Kidney tubule cell (primary cell): ENCODE measurements at regions not wholly inside any gene's neighbourhood (a gene's known extent, or its start where the extent isn't known, plus 50 kb on each side); places are given as distances from the start of the nearest gene placed in this dataset.
A peak's percentile ranks its signal among the peaks of the same experiment; 100 is the strongest.
"Not testable (repeated sequence)": the region's sequence is repeated elsewhere in the genome, so short reads cannot be mapped to it uniquely, and the experiment has no call there.

Source experiments
- DNase-seq: peaks from one replicate; pipeline ENCODE4 v3.0.0-alpha.2; 2018; ENCODE audit warnings: low spot score

GRCh38 chr7:51446785-51447184, 130.2 kb upstream of the COBL start:
- no peak for DNase-seq

DNA sequence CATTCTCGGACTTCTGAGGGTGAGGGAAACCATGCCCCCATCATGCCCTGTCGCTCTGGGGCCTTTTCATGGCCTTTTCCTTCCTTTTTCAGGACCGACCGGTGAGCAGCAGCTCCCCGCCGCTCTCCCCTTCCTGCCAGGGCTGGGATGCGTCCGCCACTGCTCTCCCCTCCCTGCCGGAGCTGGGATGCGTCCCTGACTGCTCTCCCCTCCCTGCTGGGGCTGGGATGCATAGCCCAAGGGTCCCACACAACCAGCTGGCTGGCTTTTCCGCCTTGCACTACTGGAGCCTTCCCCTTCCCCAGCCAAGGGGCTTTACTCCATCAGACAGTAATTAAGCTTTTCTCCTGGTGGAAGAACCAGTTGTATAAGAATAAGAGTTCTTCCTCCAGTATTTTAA, 129.7 kb upstream of the COBL start:
- no peak for DNase-seq

DNA sequence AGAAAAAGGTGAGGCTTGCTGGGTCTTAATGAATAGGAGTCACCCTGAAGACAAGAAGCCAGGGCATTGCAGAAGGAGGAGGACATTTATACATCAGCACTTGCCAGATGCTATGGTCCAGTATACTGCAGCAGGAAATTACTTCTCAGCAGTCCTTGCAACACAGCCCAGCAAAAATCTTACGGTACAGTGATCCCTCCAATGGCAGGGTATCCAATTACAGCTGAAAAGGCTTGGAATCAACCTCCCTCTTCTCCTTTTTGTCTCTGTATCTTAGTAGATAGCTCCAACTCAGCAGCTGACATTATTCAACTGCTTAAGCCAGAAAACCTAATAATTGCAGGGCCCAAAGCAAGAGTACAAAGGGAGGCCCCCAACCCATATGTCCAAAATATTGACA, 128.3 kb upstream of the COBL start:
- no peak for DNase-seq

GRCh38 chr7:51430480-51431086, 114.0 kb upstream of the COBL start:
- DNase-seq, result peak; percentile 52

- peak; percentile 40 for DNase-seq
These were observed 111.7 kb upstream of the COBL start for GRCh38 chr7:51428217-51428887.

GRCh38 chr7:51426163-51426562, 109.6 kb upstream of the COBL start:
- no peak for DNase-seq

DNA sequence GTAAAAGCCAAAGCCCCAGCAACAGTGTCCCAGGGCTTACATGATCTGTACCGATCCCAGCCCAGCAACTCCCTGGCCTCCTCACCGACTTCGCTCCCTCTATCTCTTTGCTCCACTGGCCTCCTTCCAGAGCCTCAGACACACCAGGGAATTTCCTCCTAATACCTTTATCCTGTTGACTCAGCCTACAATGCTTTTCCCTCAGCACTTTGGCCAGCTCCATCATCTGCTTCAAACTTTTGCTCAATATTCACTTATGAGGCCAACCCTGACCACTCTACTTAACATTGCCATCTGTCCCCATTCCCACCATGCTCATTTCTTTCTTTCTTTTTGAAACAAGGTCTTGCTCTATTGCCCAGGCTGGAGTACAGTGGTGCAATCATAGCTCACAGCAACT, 93.3 kb upstream of the COBL start:
- DNase-seq, result not testable (repeated sequence)

GRCh38 chr7:51397608-51398007, 81.0 kb upstream of the COBL start:
- not testable (repeated sequence) for DNase-seq

- DNase-seq, result peak; percentile 20
These were observed 76.4 kb upstream of the COBL start for GRCh38 chr7:51393003-51393402.

GRCh38 chr7:51389952-51390351, 73.3 kb upstream of the COBL start:
- not testable (repeated sequence) for DNase-seq

DNA sequence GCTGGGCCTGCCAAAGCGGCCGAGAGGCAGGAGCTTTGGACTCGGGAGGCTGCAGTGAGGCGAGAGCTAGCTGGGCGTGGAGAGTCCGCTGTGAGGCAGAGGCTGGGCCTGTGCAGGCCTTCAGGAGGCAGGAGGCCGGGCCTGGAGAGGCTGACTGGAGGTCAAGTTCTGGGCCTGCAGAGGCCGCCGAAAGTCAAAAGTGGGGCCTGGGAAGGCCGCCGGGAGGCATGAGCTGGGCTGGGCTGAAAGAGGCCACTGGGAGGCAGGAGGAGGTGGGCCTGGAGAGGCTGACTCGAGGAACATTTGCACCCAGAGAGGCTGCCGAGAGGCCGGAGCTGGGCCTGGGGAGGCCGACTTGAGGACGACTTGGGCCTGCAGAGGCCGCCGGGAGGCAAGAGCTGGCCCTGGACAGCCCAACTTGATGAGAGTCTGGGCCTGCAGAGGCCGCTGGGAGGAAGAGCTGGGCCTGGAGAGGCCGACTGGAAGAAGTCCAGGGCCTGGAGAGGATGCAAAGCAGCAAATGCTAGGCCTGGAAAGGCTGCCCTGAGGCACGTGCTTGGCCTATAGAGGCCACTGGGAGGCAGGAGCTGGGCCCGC, 72.7 kb upstream of the COBL start:
- not testable (repeated sequence) for DNase-seq

DNA sequence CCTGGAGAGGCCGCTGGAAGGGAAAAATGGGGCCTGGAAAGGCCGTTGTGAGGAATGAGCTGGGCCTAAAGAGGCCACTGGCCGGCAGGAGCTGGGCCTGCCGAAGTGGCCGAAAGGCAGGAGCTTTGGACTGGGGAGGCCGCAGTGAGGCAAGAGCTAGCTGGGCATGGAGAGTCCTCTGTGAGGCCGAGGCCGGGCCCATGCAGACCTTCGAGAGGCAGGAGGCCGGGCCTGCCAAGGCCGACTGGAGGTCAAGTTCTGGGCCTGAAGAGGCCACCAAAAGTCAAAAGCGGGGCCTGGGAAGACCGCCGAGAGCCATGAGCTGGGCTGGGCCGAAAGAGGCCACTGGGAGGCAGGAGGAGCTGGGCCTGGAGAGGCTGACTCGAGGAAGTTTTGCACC, 71.6 kb upstream of the COBL start:
- DNase-seq, result not testable (repeated sequence)

DNA sequence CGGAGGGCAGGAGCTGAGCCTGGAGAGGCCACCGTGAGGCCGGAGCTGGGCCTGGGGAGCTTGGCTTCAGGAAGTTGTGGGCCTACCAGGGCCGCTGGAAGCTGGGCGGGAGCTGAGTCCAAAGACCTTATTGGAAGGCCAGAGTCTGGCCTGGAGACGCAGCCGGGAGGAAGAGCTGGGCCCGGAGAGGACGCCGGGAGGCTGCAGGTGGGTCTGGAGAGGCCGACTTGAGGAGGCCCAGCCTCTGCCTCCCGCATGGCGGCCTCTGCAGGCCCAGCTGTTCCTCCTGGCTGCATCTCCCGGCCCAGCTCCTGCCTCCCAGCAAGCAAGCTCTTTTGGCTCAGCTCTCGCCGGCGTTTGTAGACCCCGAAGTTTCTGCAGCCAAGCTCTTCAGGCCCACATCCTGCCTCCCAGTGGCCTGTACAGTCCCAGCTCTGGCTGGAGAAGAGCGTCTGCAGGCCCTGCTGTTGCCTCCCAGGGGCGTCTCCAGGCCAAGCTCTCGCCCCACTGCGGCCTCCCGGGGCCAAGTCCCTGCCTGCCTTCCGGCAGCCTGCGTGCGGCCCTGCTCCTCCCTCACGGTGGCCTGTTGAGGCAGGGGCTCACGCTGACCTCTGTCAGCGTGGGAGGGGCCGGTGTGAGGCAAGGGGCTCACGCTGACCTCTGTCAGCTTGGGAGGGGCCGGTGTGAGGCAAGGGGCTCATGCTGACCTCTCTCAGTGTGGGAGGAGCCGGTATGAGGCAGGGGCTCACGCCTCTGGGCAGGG, 70.4 kb upstream of the COBL start:
- not testable (repeated sequence) for DNase-seq

DNA sequence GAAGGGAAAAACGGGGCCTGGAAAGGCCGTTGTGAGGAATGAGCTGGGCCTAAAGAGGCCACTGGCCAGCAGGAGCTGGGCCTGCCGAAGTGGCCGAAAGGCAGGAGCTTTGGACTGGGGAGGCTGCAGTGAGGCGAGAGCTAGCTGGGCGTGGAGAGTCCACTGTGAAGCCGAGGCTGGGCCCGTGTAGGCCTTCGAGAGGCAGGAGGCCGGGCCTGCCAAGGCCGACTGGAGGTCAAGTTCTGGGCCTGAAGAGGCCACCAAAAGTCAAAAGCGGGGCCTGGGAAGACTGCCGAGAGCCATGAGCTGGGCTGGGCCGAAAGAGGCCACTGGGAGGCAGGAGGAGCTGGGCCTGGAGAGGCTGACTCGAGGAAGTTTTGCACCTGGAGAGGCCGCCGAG, 69.6 kb upstream of the COBL start:
- not testable (repeated sequence) for DNase-seq

DNA sequence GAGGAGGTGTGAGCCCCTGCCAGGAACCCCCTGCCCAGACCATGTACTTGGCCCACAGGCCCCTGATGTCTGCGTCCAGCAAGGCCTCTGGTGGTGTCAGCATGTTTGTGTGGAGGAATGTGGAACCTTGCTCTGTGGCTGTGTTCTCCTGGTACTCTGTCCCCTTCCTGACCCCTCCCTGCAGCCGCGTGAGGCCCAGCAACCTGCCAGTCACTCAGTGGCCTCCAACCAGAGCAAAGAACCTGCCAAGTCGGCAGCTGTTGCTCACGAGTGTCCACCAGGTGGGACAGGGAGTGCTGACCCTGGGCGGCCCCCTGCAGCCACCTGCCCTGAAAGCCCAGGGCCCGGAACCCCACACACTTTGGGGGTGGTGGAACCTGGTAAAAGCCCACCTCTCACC, 65.6 kb upstream of the COBL start:
- DNase-seq, result not testable (repeated sequence)

DNA sequence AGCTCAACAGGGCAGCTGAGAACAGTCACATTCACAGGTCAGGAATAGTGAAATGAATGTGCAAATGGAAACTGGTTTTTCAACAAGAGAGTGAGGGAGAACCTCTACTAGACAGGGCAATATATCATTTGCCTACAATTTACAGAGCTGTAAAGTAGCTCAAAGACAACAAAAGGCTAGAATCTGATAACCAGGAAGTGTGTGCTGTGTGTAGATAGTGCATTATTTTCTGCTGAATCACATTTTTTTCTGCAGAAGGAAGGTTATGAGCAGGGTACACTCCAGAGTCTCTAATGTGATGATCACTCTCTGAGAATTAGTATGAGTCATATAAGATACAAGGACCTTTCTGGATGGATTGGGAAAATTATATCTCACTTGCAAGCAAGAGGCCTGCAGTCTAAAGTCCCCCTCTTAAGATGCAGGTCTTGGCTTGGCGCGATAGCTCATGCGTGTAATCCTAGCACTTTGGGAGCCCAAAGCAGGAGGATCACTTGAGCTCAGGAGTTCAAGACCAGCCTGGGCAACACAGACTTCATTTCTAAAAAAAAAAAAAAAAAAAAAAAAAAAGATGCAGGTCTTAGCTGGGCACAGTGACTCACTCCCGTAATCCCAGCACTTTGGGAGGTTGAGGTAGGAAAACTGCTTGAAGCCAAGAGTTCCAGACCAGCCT, 59.9 kb upstream of the COBL start:
- peak; percentile 96 for DNase-seq

DNA sequence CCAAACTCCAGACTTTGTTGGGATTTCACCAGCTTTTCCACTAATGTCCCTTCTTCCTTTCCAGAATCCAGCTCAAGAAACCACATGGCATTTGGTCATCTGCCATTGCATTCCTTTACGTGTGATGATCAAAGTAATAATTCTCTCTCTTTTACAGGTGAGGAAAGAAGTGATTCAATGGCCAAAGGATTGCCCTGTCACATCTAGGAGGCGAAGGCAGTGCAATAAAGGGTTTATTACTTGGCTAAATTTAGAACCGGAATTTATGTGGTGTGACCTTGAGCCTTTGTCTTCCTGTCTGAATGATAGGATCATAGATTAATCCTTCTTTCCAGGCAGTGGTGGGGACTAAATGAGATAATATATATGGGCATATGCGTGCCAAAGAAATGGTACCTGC, 58.3 kb upstream of the COBL start:
- peak; percentile 92 for DNase-seq

- DNase-seq, result not testable (repeated sequence)
These were observed 57.0 kb upstream of the COBL start for GRCh38 chr7:51373607-51374006.

DNA sequence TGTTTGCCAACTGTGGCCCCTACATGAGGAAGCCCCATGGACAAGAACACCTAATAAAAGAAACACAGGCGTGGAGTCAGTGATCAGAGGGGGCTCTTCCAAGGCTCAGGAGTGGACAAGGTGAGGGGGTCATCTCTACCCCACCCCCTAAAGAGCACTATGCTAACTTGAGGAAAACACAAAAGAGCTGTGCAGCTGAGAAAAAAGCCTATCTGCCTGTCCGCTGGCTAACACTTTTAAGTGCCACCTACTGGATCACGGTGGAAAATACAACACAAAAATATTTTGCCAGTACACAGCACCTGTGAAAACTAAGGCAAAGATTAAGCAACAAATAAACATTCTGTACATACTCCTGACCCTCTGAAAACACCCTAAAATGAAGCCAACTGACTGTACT, 53.1 kb upstream of the COBL start:
- DNase-seq, result peak; percentile 36

DNA sequence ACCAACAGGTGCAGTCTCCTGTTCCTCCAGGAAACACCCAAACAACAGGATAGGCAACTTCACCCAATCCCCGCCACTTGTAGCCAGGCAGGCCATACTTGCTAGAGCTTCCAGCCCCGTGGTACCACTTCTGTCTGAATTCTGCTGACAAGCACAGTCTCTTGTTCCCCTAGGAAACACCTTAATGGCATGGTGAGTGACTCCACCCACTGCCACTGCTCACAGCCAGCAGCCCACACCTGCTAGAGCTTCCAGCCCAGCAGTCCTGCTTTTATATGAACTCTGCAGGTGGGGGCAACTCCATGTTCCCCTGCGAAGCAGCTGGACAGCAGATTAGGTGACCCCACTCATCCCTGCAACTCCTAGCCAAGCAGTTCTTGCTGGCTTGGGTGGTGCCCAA, 52.6 kb upstream of the COBL start:
- not testable (repeated sequence) for DNase-seq

GRCh38 chr7:51368334-51368733, 51.7 kb upstream of the COBL start:
- DNase-seq, result no peak

DNA sequence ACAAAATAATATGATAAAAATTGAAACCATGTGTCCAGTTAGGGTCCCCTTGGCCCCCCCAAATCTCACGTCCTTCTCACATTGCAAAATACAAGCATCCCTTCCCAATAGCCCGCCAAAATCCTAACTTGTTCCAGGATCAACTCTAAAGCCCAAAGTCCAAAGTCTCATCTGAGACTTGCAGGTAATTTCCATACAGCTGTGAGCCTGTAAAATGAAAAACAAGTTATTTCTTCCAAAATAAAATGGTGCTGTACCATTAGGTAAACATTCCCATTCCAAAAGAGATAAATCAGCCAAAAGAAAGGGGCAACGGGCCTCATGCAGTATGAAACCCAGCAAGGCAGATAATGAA, 51.0 kb upstream of the COBL start:
- DNase-seq, result no peak
